GM19468 (cell line): ENCODE measurements at regions not wholly inside any gene's neighbourhood (a gene's known extent, or its start where the extent isn't known, plus 50 kb on each side); places are given as distances from the start of the nearest gene placed in this dataset.
"Not testable (repeated sequence)": the region's sequence is repeated elsewhere in the genome, so short reads cannot be mapped to it uniquely, and the experiment has no call there.

Source experiments
- ATAC-seq: cut with Tn5 transposase; IDR thresholded peaks from one replicate; pipeline ENCODE4 v1.9.1; 2021; ENCODE audit warnings: mild to moderate bottlenecking, moderate library complexity, moderate number of reproducible peaks; ENCODE audit not compliant: unreplicated experiment; ENCODE audit errors: extremely low read depth

DNA sequence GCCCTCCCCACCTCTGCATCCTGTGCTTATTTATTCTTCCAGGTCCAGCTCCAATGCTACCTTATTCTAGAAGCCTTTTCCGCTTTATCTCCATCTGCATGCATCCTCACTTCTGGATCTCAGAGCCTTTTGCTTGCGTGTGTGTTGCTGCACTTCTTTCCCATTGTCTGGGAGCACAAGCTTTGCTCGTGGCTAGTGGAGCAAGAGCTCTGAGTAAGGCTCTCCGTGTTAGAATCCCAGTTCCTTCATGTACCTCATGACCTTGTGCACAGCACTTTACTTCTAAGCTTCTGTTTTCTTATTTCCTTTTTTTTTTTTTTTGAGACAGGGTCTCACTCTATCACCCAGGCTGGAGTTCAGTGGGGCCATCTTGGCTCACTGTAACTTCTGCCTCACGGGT, 140.0 kb upstream of the POU3F1 start:
- no peak for ATAC-seq

DNA sequence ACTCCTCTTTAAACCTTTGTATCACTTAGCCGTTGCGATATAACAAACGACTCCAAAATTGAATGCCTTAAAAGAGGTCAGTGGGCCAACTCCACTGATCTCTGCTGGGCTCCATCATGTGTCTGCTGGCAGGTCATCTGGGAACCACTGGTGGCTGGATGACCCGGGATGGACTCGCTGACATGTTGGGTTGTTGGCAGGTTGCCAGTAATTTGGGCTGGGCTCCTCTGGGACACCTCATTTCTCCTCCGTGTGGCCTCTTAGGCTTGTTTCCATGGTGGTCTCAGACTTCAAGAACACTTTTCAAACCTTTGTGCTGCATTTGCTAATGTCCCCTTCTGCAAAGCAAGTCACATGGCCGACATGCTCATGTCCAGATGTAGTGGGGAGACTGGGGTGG, 139.3 kb upstream of the POU3F1 start:
- ATAC-seq: no peak

DNA sequence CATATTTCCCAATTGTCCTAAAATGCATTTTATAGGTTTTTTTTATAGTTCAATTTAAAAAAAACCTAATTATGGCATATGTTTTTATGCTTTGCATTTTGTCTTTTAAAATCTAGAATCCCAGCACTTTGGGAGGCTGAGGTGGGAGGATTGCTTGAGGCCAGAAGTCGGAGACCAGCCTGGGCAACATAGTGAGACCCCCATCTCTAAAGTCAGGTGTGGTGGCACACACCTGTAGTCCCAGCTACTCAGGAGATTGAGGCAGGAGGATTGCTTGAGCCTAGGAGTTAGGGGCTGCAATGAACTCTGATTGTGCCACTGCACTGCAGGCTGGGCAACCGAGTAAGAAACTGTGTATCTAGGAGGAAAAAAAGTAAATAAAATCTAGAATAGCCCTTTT, 137.2 kb upstream of the POU3F1 start:
- ATAC-seq: no peak

DNA sequence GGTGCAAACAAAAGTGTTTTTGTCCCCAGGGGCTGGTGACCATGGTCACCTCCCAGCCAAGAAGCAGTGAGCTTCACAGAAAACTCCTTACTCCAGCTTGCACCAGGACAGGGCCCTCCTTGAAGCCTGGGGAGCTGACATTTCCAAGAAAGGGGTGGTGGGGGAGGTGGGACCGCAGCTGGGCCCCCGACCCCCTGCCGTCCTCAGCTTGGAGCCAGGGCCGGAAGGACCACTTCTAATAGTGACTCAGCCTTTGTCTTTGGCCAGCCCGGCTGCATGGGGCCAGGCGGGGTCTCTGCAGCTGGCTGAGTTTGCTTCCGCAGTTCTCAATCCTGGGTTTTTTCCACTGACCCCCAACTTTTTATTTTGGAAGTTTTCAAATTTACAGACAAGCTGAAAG, 136.5 kb upstream of the POU3F1 start:
- no peak for ATAC-seq

DNA sequence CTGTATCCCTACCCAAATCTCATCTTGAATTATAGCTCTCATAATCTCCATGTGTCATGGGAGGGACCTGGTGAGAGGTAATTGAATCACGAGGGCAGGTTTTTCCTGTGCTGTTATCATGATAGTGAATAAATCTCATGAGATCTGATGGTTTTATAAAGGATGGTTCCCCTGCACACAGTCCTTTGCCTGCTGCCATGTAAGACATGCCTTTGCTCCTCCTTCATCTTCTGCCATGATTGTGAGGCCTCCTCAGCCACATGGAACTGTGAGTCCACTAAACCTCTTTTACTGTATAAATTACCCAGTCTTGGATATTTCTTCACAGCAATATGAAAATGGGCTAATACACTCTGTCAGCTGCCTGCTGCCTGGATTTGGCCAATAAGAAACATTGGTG, 133.8 kb upstream of the POU3F1 start:
- not testable (repeated sequence) for ATAC-seq

DNA sequence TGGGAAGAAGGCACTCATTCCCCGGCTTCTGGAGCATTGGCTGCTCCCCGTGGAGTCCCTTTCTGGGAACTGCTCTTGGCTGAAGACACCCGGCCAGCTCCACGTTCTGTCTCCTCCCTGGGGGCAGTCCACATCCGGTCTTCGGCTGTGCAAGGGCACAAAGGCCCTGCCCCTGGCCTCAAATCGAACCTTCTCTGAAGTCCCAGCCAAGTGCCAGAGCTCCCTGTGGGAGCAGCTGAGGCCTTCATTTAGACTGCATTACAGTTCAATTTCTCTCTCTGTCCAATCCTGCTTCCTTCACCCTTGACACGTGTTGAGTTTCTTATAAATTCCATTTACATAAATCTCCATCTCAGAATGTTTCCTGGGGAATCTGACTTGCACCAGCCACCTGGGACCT, 132.9 kb upstream of the POU3F1 start:
- ATAC-seq: no peak

DNA sequence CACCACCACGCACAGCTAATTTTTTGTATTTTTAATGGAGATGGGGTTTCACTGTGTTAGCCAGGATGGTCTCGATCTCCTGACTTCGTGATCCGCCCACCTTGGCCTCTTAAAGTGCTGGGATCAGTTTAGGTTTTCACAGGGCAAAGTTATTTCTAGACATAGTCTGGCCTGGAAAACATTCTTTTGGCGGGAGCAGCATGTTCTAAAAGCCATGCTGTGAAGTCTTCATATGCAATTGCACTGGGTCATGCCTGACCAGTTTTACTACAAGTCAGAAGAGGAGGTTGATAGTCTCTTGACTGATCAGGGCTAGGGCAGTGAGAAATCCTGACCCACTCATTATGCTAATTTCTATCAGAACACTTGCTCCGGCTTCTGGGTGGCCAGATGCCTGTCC, 131.6 kb upstream of the POU3F1 start:
- no peak for ATAC-seq

DNA sequence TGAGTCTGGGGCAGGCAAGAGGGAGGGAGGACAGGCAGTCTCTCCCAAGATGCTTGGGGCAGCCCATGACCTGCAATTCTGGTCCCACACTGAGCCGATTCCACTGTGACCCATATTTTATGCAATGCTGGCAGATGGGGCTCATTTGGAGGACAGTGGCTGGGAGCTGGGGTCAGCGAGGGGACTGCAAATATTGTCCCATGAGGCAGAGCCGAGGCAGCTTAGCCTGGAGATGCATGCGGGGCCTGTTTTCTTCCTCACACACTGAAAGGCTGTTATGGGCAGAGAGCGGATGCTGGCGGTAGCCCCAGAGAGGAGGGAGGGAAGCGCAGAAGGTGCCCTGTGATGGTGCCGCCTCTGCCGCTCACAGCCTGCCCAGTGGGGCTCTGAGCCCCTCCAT, 128.5 kb upstream of the POU3F1 start:
- ATAC-seq: no peak

DNA sequence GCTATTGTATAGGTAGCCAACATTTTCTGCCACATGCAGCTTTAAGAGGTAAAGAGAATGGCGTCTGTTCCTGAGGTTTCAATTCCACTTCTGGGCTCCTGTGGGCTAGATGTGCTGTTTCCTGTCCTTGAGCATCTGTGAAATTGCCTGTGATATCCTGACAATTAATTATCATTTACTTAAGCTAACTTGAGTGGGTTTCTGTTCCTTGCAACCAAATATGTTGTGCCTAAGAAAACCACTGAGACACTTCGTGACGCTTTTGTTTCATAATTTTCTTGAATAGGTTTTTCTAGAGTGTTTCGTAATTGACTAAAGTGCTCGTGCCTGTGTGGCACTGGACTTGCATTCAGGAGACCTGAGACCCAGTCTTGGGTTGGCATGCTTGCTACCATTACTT, 127.3 kb upstream of the POU3F1 start:
- ATAC-seq: no peak

DNA sequence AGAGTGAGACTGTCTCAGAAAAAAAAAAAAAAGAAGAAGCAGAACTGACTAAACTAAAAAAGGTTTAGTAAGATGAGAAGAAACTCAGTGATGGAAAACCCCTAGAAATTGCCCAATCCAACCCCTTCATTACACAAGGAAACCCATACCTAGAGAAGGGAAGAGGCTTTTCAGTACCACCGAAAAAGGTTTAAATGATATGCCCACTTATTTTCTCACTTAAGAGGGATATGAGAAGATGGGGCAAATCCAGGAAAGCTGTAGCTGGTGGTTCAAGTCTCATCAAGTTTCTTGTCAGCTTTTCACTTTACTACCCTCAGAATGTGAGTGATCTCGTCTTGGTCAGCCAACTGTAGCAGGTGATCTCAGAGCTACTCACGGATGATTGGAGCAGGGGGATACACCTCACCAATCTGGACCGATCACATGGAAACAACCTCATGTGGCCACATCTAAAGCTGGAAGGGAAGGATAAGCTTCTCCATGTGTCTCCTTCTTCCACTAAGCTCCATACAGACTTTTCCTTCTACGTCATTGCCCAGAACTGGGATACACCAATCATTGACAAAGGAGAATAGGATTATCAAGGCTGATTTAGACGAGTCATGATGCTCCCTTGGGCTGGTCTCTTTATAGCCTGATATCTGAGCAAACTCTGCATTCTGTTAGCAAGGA, 126.7 kb upstream of the POU3F1 start:
- peak; percentile 20 for ATAC-seq

DNA sequence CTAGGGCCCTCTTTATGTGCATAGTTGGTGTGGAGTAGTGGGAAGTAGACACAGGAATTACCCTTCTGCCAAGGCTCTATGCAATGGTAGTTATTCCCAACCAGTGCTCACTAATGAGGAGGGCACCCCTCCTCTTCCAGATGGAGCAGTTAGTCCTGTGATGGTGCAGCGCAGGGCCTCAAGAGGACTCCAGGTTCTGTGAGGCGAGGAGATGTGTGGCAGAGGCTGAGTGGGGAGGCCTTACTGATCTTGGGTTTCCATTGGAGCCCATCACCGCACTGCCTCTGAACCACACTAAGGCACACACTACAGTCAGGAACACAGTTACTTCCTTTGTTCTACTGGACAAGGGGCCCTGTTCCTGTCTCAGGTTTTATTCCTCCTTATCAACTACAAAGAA, 122.5 kb upstream of the POU3F1 start:
- ATAC-seq: no peak

DNA sequence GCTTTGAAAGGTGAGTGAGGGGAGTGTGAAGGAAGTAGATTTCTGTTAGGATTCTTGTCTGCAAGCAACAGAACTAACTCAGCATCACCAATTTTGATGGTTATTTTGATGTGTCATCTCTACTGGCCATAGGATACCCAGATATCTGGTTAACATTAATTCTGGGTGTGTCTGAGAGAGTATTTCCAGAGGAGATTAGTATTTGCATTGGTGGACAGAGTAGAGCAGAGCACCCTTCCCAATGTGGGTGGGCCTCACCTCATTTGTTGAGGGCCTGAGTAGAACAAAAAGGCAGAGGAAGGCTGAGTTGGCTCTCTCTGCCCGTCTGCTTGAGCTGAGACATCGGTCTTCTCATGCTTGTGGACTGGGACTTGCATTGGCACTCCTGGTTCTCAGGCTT, 121.8 kb upstream of the POU3F1 start:
- ATAC-seq: no peak

DNA sequence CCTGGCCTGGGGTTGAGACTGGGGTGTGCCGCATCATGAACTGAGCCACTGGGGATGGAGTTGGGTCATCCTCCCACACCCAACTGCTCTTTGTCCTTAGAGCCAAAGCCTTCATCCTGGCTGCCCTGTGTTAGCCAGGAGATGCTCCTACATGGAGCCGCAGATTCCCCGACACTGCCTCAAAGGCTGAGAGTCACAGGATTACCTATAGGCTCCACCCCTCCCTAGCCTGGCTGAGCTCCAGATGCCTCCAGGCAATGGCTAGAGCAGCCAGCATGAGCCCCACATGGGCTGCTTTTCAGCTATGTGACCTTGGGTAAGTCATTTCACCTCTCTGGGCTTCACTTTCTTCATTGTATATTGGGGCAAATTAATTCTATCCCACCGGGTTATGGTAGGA, 119.9 kb upstream of the POU3F1 start:
- no peak for ATAC-seq

DNA sequence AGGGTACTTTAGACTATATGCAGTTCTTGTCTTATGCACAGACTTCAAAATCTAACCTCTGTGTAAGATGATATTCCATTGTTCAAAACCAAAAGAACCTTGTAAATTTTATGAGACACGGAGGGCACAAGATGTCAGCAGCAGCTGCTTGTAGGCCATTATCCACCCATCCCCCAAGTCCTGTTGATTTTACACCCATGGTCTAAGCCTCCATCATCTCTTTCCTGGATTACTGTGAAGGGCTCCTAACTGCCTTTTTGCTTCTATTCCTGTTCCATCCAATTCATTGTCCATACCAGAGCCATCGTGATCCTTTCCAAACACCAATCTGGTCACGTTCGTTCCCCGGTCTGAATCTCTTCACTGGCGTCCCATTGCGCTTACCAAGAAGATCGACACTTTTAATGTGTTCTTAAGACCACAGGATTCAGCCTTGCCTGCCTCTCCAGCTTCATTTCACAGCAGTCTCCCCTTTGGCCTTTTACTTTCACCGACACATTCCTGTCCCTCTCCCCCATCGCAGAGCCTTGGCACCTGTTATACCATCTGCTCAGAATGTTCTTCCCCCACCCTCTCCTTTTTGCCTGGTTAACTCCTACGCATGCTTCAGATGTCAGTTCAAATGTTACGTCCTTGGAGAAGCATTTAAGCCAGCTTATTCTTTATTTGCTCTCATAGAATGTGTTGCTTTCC, 107.3 kb upstream of the POU3F1 start:
- no peak for ATAC-seq

DNA sequence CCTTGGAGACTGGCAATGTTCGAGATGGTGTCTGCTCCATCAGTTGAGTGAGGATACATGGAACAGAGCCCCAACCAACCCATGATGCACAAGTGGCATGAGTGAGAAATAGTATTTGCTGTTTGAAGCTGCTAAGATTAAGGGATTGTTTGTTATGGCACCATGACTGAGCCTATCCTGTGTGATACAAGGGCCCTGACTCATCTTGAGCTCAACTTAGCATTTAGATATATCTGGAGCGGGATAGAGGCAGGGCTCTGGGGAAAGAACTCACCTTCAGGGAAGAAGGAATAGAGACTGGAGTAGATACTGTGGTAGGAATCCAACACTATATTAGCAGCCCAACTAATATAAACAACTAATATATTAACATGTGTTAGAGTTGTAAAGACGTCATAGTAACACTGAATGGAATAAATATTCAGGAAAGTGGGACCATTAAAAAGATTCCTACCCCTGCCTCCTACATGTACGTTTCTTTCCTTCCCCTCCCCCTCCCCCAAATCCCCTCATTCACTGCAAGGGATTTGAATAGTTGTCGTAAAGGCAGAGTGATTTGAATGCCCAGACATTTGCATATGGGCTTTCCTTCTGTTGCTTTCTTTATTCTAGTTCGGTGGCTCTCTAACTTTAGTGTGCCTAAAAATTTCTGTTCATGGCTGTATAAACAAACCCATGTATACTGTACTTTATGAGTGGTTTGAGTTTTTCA, 106.6 kb upstream of the POU3F1 start:
- no peak for ATAC-seq

DNA sequence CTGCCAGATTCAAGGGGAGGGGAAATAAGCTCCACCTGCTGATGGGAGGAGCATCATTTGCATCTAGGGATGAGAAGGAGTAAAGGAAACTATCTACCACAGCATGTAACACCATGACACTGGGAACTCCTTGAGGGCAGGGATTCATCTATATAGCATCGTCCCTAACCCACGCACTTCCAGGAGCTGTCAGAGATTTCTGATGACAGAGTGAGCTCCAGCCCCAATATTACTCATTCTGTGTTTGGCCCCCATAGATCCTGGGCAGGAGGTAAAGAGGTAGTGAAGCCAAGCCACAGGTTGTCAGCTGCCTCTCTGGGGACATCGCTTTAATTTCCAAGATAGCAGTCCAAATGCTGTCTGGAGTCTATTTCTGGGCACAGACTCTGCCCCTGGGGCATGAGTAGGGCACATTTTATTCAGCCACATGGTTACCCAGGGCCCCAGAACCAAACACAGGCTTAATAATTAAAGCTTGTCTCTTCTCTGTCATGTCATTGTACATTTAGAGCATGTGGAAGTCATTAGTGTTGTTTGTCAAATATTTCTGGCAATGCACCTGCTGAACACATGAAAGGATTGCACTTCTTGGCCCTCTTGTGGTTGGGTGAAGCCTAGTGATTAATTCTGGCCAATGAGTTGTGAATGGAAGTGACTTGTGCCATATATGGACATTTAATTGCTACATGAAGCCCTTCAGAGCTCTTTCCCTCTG, 105.9 kb upstream of the POU3F1 start:
- peak; percentile 18 for ATAC-seq

DNA sequence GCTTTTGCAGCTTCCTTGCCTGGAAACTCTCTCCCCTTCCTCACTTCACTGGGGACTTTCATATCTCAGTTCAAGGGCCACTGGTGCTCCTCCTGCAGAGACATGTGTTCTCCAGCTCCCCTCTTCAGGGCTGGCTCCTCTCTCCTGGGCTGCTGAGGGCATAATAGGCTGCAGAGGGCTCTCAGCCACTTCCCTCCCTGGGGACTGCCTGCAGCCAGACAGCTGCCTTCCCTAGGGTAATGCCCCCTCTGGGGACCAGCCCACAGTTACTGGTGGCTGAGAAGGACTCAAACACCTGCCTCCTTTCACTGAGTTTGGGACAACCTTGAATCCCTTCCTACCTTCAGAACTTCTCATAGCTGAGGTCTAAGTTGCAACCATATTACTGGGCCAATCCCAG, 104.8 kb upstream of the POU3F1 start:
- ATAC-seq: no peak

DNA sequence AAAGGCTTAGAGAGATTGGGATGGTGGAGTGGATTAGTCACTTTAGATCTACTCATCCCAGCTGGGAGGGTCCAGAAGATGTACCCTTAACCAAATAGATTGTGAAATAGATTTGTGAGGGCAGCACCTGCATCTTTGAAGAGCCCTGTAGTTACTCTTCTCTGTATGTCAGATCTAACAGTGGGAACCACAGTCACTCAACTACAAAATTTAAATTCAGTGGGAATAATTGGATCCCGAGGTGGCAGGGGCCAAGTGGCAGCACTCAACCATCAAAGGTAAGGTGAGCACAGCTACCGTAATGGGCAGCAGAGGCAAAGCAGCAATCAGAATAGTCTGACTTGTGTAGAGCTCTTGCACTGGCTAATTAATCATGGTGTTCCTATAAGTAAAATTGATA, 99.5 kb upstream of the POU3F1 start:
- not testable (repeated sequence) for ATAC-seq

DNA sequence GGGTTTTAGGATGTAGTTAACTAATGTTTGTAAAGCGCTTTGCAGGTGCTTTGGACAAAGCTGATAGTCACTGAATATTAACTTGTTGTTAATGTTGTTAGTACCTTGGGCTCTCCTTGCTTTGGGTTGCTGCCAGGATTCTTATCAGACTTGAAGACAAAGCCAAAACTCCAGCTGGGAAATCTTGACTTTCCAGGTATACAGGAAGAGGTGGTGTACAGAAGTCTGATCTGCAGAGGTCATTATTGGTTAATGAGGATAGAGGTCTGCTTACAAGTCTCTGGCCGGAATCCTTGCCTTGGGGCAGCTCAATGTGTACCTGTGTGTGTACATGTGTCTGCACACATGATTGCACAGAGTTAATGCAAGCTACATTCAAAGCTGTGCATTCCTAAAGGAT, 96.0 kb upstream of the POU3F1 start:
- ATAC-seq: no peak

DNA sequence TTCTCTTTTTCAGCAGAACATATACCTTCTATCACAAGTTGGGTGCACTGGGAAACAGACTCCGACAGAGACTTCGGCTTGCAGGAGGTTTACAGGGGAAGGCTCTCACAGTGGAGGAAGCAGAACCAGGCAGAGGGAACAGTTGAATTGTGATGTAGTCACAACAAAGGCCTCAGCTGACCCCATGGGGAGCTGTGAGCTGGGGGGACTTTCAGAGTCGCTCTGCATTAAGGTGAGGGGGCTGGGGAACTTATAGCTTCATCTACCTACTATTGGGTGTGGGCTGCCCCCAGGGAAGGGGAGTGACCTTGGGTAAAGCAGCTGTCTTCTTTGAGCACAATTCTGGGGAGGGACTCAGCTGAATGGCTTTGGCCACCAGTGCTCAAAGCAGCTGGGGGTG, 94.9 kb upstream of the POU3F1 start:
- no peak for ATAC-seq
